H7 (cell line): ENCODE measurements at regions not wholly inside any gene's neighbourhood (a gene's known extent, or its start where the extent isn't known, plus 50 kb on each side); places are given as distances from the start of the nearest gene placed in this dataset.
"Not testable (repeated sequence)": the region's sequence is repeated elsewhere in the genome, so short reads cannot be mapped to it uniquely, and the experiment has no call there.

Experiments used
- DNase-seq: peaks from one replicate; pipeline ENCODE4 v3.0.0; 2012
- H3K27me3 ChIP-seq: 2 replicates; pipeline ENCODE4 v1.6.0; 2011; ENCODE audit warnings: mild to moderate bottlenecking, low read length; ENCODE audit not compliant: control insufficient read depth, insufficient read depth
- H3K36me3 ChIP-seq: replicated peaks from 2 replicates; pipeline ENCODE4 v1.5.1; 2011; ENCODE audit warnings: low read length; ENCODE audit not compliant: control insufficient read depth, insufficient read depth
- H3K4me3 ChIP-seq: 2 replicates; pipeline ENCODE4 v1.5.1; 2011; ENCODE audit warnings: low read depth, mild to moderate bottlenecking, control low read depth, low read length, moderate library complexity; ENCODE audit not compliant: insufficient read depth

DNA sequence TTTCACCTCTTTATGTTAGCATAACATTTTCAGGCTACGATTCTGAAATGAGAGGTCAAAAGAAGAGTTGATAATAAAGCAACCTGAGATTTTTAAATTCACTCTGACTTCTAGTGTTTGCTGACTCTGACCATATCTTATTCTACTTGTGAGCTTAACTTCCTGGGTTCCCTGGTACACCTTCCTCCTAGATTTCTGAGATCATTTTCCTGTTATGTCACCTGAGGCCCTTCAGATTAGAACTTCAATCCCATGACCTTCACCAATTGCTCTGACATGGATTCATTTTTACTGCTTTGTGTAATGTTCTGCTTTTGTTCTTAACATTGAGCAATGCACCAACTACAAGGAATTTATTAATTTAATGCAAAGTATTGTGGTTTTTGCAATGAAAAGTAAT, 542.9 kb upstream of the FLRT2 start:
- DNase-seq: no peak
- no peaks in the 10 kb centered on the region for H3K27me3 ChIP-seq
- H3K36me3 ChIP-seq: no peaks in the 10 kb centered on the region
- no peak overlapping the region for H3K4me3 ChIP-seq

DNA sequence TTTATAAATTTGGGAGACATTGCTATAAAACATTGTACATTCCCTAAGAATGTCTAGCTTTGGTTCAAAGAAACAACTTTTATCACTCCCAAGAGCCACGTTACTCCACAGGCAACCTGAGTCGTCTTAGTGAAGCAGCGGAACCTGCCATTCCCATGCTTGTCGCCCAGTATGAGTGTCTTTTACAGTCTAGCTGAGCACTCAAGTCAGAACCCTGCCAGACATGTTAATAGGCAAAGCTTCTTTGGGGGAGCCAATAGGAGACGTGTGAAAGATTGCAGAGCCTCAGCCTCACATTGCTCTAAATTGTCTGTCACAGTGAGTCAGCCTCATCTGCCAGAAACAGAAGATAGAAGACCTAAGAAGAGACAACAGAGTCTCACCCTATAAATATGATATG, 541.6 kb upstream of the FLRT2 start:
- no peak overlapping the region for H3K4me3 ChIP-seq
- DNase-seq: no peak
- H3K36me3 ChIP-seq: no peaks in the 10 kb centered on the region
- H3K27me3 ChIP-seq: no peaks in the 10 kb centered on the region

- H3K36me3 ChIP-seq: no peaks in the 10 kb centered on the region
- H3K4me3 ChIP-seq: no peak overlapping the region
- H3K27me3 ChIP-seq: no peaks in the 10 kb centered on the region
- no peak for DNase-seq
These were observed 538.9 kb upstream of the FLRT2 start for GRCh38 chr14:84991021-84991420.

- Histone ChIP-seq H3K27me3 (no peaks in the 10 kb centered on the region), H3K4me3 (no peak overlapping the region), H3K36me3 (no peaks in the 10 kb centered on the region)
- DNase-seq: no peak
These were observed 531.7 kb upstream of the FLRT2 start for GRCh38 chr14:84998216-84998615.

- Histone ChIP-seq H3K36me3 (no peaks in the 10 kb centered on the region), H3K27me3 (no peaks in the 10 kb centered on the region), H3K4me3 (no peak overlapping the region)
- DNase-seq: no peak
These were observed 527.1 kb upstream of the FLRT2 start for GRCh38 chr14:85002846-85003245.

GRCh38 chr14:85003805-85004204, 526.1 kb upstream of the FLRT2 start:
- Histone ChIP-seq H3K27me3 (no peaks in the 10 kb centered on the region), H3K36me3 (no peaks in the 10 kb centered on the region), H3K4me3 (no peak overlapping the region)
- DNase-seq: no peak

DNA sequence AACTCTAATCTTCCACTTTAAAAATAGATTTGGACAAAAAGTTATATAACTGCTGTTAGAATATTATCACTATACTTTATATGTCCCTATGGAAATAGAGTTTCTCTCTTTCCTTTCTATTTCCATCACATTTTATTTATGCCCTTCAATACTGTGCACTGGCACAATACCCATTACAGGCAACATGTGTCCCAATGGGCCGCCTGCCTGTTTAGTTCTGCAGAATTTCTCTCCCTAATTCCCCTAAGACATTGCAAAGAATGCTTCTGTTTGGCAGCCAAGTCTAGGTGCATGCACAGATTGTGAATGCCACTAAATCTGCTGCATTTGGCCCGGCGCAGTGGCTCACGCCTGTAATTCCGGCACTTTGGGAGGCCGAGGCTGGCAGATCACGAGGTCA, 520.4 kb upstream of the FLRT2 start:
- no peak for DNase-seq
- Histone ChIP-seq H3K36me3 (no peaks in the 10 kb centered on the region), H3K27me3 (no peaks in the 10 kb centered on the region), H3K4me3 (no peak overlapping the region)

DNA sequence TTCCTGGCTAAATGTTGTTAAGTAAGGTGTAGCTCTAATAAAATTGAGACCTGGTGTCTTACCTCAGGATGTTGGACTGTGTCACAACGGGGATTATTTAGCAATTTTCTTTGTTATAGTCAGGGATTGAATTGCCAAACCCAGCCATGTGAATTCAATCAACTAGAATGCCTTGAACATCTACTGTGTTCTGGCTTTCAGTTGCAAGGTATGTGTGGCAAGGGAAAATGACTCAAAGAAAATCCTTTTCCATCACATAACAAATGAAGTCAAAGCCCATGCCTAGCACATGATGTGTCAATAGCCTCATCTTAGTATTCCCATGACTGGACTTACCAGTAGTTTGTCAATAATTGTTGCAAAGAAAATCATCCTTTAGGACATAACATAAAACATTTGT, 519.8 kb upstream of the FLRT2 start:
- Histone ChIP-seq H3K36me3 (no peaks in the 10 kb centered on the region), H3K27me3 (no peaks in the 10 kb centered on the region), H3K4me3 (no peak overlapping the region)
- no peak for DNase-seq

- DNase-seq: no peak
- H3K27me3 ChIP-seq: no peaks in the 10 kb centered on the region
- no peak overlapping the region for H3K4me3 ChIP-seq
- no peaks in the 10 kb centered on the region for H3K36me3 ChIP-seq
These were observed 513.4 kb upstream of the FLRT2 start for GRCh38 chr14:85016496-85016895.

GRCh38 chr14:85023866-85024265, 506.1 kb upstream of the FLRT2 start:
- H3K4me3 ChIP-seq, H3K27me3 ChIP-seq, H3K36me3 ChIP-seq, DNase-seq: not testable (repeated sequence)

- no peak overlapping the region for H3K4me3 ChIP-seq
- no peaks in the 10 kb centered on the region for H3K36me3 ChIP-seq
- DNase-seq: no peak
- H3K27me3 ChIP-seq: no peaks in the 10 kb centered on the region
These were observed 505.0 kb upstream of the FLRT2 start for GRCh38 chr14:85024931-85025330.

GRCh38 chr14:85027681-85028370, 502.1 kb upstream of the FLRT2 start:
- Histone ChIP-seq H3K36me3 (no peaks in the 10 kb centered on the region), H3K4me3 (no peak overlapping the region), H3K27me3 (no peaks in the 10 kb centered on the region)
- no peak for DNase-seq

- Histone ChIP-seq H3K36me3 (no peaks in the 10 kb centered on the region), H3K27me3 (no peaks in the 10 kb centered on the region), H3K4me3 (no peak overlapping the region)
- no peak for DNase-seq
These were observed 492.5 kb upstream of the FLRT2 start for GRCh38 chr14:85037411-85037810.

- Histone ChIP-seq H3K4me3 (no peak overlapping the region), H3K27me3 (no peaks in the 10 kb centered on the region), H3K36me3 (no peaks in the 10 kb centered on the region)
- DNase-seq: no peak
These were observed 491.2 kb upstream of the FLRT2 start for GRCh38 chr14:85038526-85039352.

- DNase-seq: no peak
- Histone ChIP-seq H3K4me3 (no peak overlapping the region), H3K36me3 (no peaks in the 10 kb centered on the region), H3K27me3 (no peaks in the 10 kb centered on the region)
These were observed 490.7 kb upstream of the FLRT2 start for GRCh38 chr14:85039353-85039626.
